GM21360 (cell line): ENCODE measurements at regions not wholly inside any gene's neighbourhood (a gene's known extent, or its start where the extent isn't known, plus 50 kb on each side); places are given as distances from the start of the nearest gene placed in this dataset.
"Not testable (repeated sequence)": the region's sequence is repeated elsewhere in the genome, so short reads cannot be mapped to it uniquely, and the experiment has no call there.

Experiments used
- ATAC-seq: cut with Tn5 transposase; IDR thresholded peaks from one replicate; pipeline ENCODE4 v1.9.1; 2021; ENCODE audit warnings: mild to moderate bottlenecking, moderate library complexity; ENCODE audit not compliant: unreplicated experiment

GRCh38 chr7:24127930-24128329 is 156.1 kb upstream of the NPY start:
- no peak for ATAC-seq

- ATAC-seq = no peak
Measured at GRCh38 chr7:24129597-24129996, 154.4 kb upstream of the NPY start.

GRCh38 chr7:24130631-24131030 is 153.4 kb upstream of the NPY start:
- no peak for ATAC-seq

- no peak for ATAC-seq
Measured at GRCh38 chr7:24133691-24134090, 150.3 kb upstream of the NPY start.

- ATAC-seq = no peak
Measured at GRCh38 chr7:24134535-24134934, 149.5 kb upstream of the NPY start.

GRCh38 chr7:24135003-24135817 is 148.8 kb upstream of the NPY start:
- no peak for ATAC-seq

- no peak for ATAC-seq
Measured at GRCh38 chr7:24137338-24137737, 146.7 kb upstream of the NPY start.

GRCh38 chr7:24138343-24138742 is 145.6 kb upstream of the NPY start:
- no peak for ATAC-seq

- ATAC-seq = no peak
Measured at GRCh38 chr7:24140001-24140400, 144.0 kb upstream of the NPY start.

GRCh38 chr7:24141874-24142509 is 142.0 kb upstream of the NPY start:
- no peak for ATAC-seq

GRCh38 chr7:24143547-24143946 is 140.4 kb upstream of the NPY start:
- no peak for ATAC-seq

GRCh38 chr7:24151944-24152343 is 132.0 kb upstream of the NPY start:
- no peak for ATAC-seq

GRCh38 chr7:24152356-24152755 is 131.6 kb upstream of the NPY start:
- ATAC-seq = no peak

GRCh38 chr7:24152877-24153472 is 131.0 kb upstream of the NPY start:
- ATAC-seq = no peak

- ATAC-seq = no peak
Measured at GRCh38 chr7:24157666-24158065, 126.3 kb upstream of the NPY start.

- ATAC-seq = no peak
Measured at GRCh38 chr7:24158975-24159374, 125.0 kb upstream of the NPY start.

- no peak for ATAC-seq
Measured at GRCh38 chr7:24164401-24164800, 119.6 kb upstream of the NPY start.

- ATAC-seq = no peak
Measured at GRCh38 chr7:24169077-24169624, 114.8 kb upstream of the NPY start.

GRCh38 chr7:24171951-24172350 is 112.0 kb upstream of the NPY start:
- not testable (repeated sequence) for ATAC-seq

GRCh38 chr7:24172856-24173255 is 111.1 kb upstream of the NPY start:
- ATAC-seq = no peak

GRCh38 chr7:24175603-24176002 is 108.4 kb upstream of the NPY start:
- ATAC-seq = no peak
